OCI-LY7 (cell line): ENCODE measurements at regions not wholly inside any gene's neighbourhood (a gene's known extent, or its start where the extent isn't known, plus 50 kb on each side); places are given as distances from the start of the nearest gene placed in this dataset.

ENCODE experiments used
- BruUV-seq: library from RNA; stranded (reverse); fragments of 400-500 nt; replicated peaks from 2 replicates; lab custom pipeline; 2021; lab: Mats Ljungman, UMichigan
- CTCF ChIA-PET: fragments of 300-600 bp; sonication (Branson Sonifier 250); formaldehyde crosslinking; loops from one replicate; lab custom pipeline; 2022; ENCODE audit warnings: antibody characterized with exemption; ENCODE audit not compliant: unreplicated experiment; lab: Charles Lee
- POLR2A ChIA-PET: fragments of 300-600 bp; sonication (Branson Sonifier 250); formaldehyde crosslinking; loops from one replicate; lab custom pipeline; 2022; ENCODE audit warnings: antibody characterized with exemption; lab: Charles Lee
- DNase-seq: peaks from one replicate; pipeline ENCODE4 v3.0.0-alpha.2; 2015; ENCODE audit warnings: low spot score
- H2AFZ ChIP-seq: fragments of 200-600 bp; sonication (generic), shearing (Covaris generic); 2 replicates; pipeline ENCODE4 v1.6.1; 2014; ENCODE audit warnings: mild to moderate bottlenecking, antibody characterized with exemption, low read length, moderate library complexity
- H3K27ac ChIP-seq: fragments of 200-600 bp; sonication (generic); 2 replicates; pipeline ENCODE4 v1.5.1; 2014; ENCODE audit warnings: mixed run types, low read depth, mild to moderate bottlenecking, moderate library complexity, low read length, inconsistent platforms; ENCODE audit not compliant: poor library complexity, severe bottlenecking
- H3K36me3 ChIP-seq: fragments of 200-600 bp; sonication (generic); 2 replicates; pipeline ENCODE4 v1.6.1; 2014; ENCODE audit warnings: mild to moderate bottlenecking, antibody characterized with exemption, low read length, moderate library complexity, mixed read lengths; ENCODE audit not compliant: insufficient read depth
- H3K4me1 ChIP-seq: fragments of 200-600 bp; sonication (generic); 2 replicates; pipeline ENCODE4 v1.5.1; 2014; ENCODE audit warnings: mild to moderate bottlenecking, low read length; ENCODE audit not compliant: insufficient read depth, poor library complexity, severe bottlenecking
- H3K4me2 ChIP-seq: fragments of 200-600 bp; sonication (generic); 2 replicates; pipeline ENCODE4 v1.6.1; 2014; ENCODE audit warnings: mild to moderate bottlenecking, low read length
- H3K4me3 ChIP-seq: fragments of 200-600 bp; sonication (generic); 2 replicates; pipeline ENCODE4 v1.5.1; 2014; ENCODE audit warnings: mild to moderate bottlenecking, low read depth, low read length; ENCODE audit not compliant: poor library complexity, severe bottlenecking
- H3K79me2 ChIP-seq: fragments of 200-600 bp; sonication (generic); 2 replicates; pipeline ENCODE4 v1.6.1; 2016; ENCODE audit warnings: low read depth, mild to moderate bottlenecking, low read length, moderate library complexity, mixed read lengths; ENCODE audit not compliant: insufficient read depth
- H3K9me2 ChIP-seq: fragments of 200-600 bp; sonication (generic); 2 replicates; pipeline ENCODE4 v1.6.1; 2016; ENCODE audit warnings: mild to moderate bottlenecking, low read length, mixed read lengths; ENCODE audit not compliant: insufficient read depth
- H3K9me3 ChIP-seq: fragments of 200-600 bp; sonication (generic); 2 replicates; pipeline ENCODE4 v1.6.1; 2014; ENCODE audit warnings: mild to moderate bottlenecking, mixed run types, low read length, mixed read lengths
- H4K20me1 ChIP-seq: fragments of 200-600 bp; sonication (generic); 2 replicates; pipeline ENCODE4 v1.6.1; 2014; ENCODE audit warnings: mild to moderate bottlenecking, antibody characterized with exemption, low read length, moderate library complexity, mixed read lengths; ENCODE audit not compliant: insufficient read depth
- CTCF ChIP-seq: fragments of 200-600 bp; sonication (generic); conservative IDR thresholded peaks from 2 replicates; pipeline ENCODE4 v1.5.1; 2014; ENCODE audit warnings: mild to moderate bottlenecking, antibody characterized with exemption, low read length, moderate library complexity, mixed read lengths
- EZH2phosphoT487 ChIP-seq: fragments of 200-600 bp; sonication (generic); IDR thresholded peaks from 2 replicates; pipeline ENCODE4 v1.6.1; 2018; ENCODE audit warnings: low read depth, borderline replicate concordance, mild to moderate bottlenecking, mixed run types, antibody characterized with exemption, low read length, moderate library complexity, mixed read lengths
- intact Hi-C: fragments of 100-400 bp; cut with micrococcal nuclease; formaldehyde crosslinking; loops from one replicate; pipeline ENCODE4 v1.10.0; 2022; ENCODE audit not compliant: unreplicated experiment

- Histone ChIP-seq H4K20me1 (no peaks in the 10 kb centered on the region), H3K36me3 (no peaks in the 10 kb centered on the region), H3K4me1 (peaks cover 14% of the 10 kb centered on the region), H2AFZ (no peak overlapping the region), H3K4me3 (no peak overlapping the region), H3K9me2 (no peaks in the 10 kb centered on the region), H3K9me3 (no peaks in the 10 kb centered on the region), H3K27ac (no peak overlapping the region), H3K79me2 (no peaks in the 10 kb centered on the region), H3K4me2 (no peak overlapping the region)
- no TSS peak for BruUV-seq
- DNase-seq, result no peak
- ChIA-PET POLR2A (interaction anchor here (0.6 to 2.2 kb wide), 12 partner anchors 8 to 225 kb away, joined by 3 to 9 read pairs (median 4); no protein-coding TSS in a partner anchor), CTCF (no interaction called here)
- intact Hi-C loops, result no loop called here
- no peak for TF ChIP-seq EZH2phosphoT487
- no peak for TF ChIP-seq CTCF
These were observed 132.8 kb upstream of the TNFAIP3 start for GRCh38 chr6:137734005-137734874.

GRCh38 chr6:137734875-137735182 lies 132.2 kb upstream of the TNFAIP3 start:
- Histone ChIP-seq H4K20me1 (no peaks in the 10 kb centered on the region), H3K4me2 (no peak overlapping the region), H3K36me3 (no peaks in the 10 kb centered on the region), H3K9me2 (no peaks in the 10 kb centered on the region), H3K4me1 (peaks cover 14% of the 10 kb centered on the region), H3K27ac (no peak overlapping the region), H2AFZ (no peak overlapping the region), H3K9me3 (no peaks in the 10 kb centered on the region), H3K4me3 (no peak overlapping the region), H3K79me2 (no peaks in the 10 kb centered on the region)
- no TSS peak for BruUV-seq
- no peak for DNase-seq
- POLR2A ChIA-PET, result interaction anchor here (0.7 to 2.2 kb wide), 9 partner anchors 9 to 65 kb away, joined by 3 to 8 read pairs (median 4); no protein-coding TSS in a partner anchor
- TF ChIP-seq EZH2phosphoT487 (no peak), CTCF (no peak)
- CTCF ChIA-PET, result no interaction called here
- intact Hi-C loops, result no loop called here
